Ectodermal cell (in vitro differentiated cells): ENCODE measurements at regions not wholly inside any gene's neighbourhood (a gene's known extent, or its start where the extent isn't known, plus 50 kb on each side); places are given as distances from the start of the nearest gene placed in this dataset.

Experiments used
- H3K27ac ChIP-seq: 2 replicates; pipeline ENCODE4 v1.7.0; 2013; ENCODE audit warnings: mild to moderate bottlenecking, low read depth, low read length; ENCODE audit not compliant: insufficient read depth, poor library complexity, severe bottlenecking
- H3K27me3 ChIP-seq: 2 replicates; pipeline ENCODE4 v1.7.0; 2013; ENCODE audit warnings: mild to moderate bottlenecking, low read length; ENCODE audit not compliant: insufficient read depth, control insufficient read depth, poor library complexity, severe bottlenecking
- H3K36me3 ChIP-seq: one replicate; pipeline ENCODE4 v1.7.0; 2013; ENCODE audit warnings: low read length; ENCODE audit not compliant: control insufficient read depth, insufficient read depth
- H3K4me1 ChIP-seq: one replicate; pipeline ENCODE4 v1.7.0; 2013; ENCODE audit warnings: low read length; ENCODE audit not compliant: control insufficient read depth, insufficient read depth
- H3K4me3 ChIP-seq: 2 replicates; pipeline ENCODE4 v1.7.0; 2013; ENCODE audit warnings: low read depth, low read length, control low read depth; ENCODE audit not compliant: insufficient read depth
- H3K9me3 ChIP-seq: 2 replicates; pipeline ENCODE4 v1.7.0; 2013; ENCODE audit warnings: mild to moderate bottlenecking, low read length, moderate library complexity; ENCODE audit not compliant: control insufficient read depth
- WGBS, 2 experiments: methylation state at CpG; one replicate each; pipeline ENCODE4 v1.1.7; 2013; ENCODE audit warnings: missing lambda C conversion rate in 2 of 2; 5-methylcytosine and 5-hydroxymethylcytosine counted together

GRCh38 chr2:134014196-134014960, 239.5 kb upstream of the MGAT5 start:
- 90 to 100% methylated on average over 1 to 3 of the region's 3 CpGs for WGBS, 2 experiments
- Histone ChIP-seq H3K36me3 (no peaks in the 10 kb centered on the region), H3K4me1 (no peaks in the 10 kb centered on the region), H3K27ac (no peak overlapping the region), H3K4me3 (no peak overlapping the region), H3K9me3 (no peaks in the 10 kb centered on the region), H3K27me3 (no peaks in the 10 kb centered on the region)

- Histone ChIP-seq H3K36me3 (no peaks in the 10 kb centered on the region), H3K27me3 (no peaks in the 10 kb centered on the region), H3K27ac (no peak overlapping the region), H3K4me3 (no peak overlapping the region), H3K4me1 (no peaks in the 10 kb centered on the region), H3K9me3 (no peaks in the 10 kb centered on the region)
- WGBS, 2 experiments: 88 to 90% methylated on average over 2 of the region's 2 CpGs
These were observed 234.0 kb upstream of the MGAT5 start for GRCh38 chr2:134019871-134020270.

- WGBS, 2 experiments: 94 to 99% methylated on average over 3 of the region's 3 CpGs
- H3K27ac ChIP-seq: no peak overlapping the region
- no peak overlapping the region for H3K4me3 ChIP-seq
- no peaks in the 10 kb centered on the region for H3K9me3 ChIP-seq
- no peaks in the 10 kb centered on the region for H3K4me1 ChIP-seq
- no peaks in the 10 kb centered on the region for H3K27me3 ChIP-seq
- no peaks in the 10 kb centered on the region for H3K36me3 ChIP-seq
These were observed 233.3 kb upstream of the MGAT5 start for GRCh38 chr2:134020608-134021007.

GRCh38 chr2:134021830-134022524, 231.9 kb upstream of the MGAT5 start:
- H3K9me3 ChIP-seq: no peaks in the 10 kb centered on the region
- no peak overlapping the region for H3K27ac ChIP-seq
- H3K4me1 ChIP-seq: no peaks in the 10 kb centered on the region
- no peaks in the 10 kb centered on the region for H3K36me3 ChIP-seq
- WGBS, 2 experiments: 94 to 98% methylated on average over 5 of the region's 5 CpGs
- H3K4me3 ChIP-seq: no peak overlapping the region
- H3K27me3 ChIP-seq: no peaks in the 10 kb centered on the region

- no peaks in the 10 kb centered on the region for H3K9me3 ChIP-seq
- no peak overlapping the region for H3K4me3 ChIP-seq
- WGBS, 2 experiments: 92 to 97% methylated on average over 5 of the region's 5 CpGs
- H3K27ac ChIP-seq: no peak overlapping the region
- no peaks in the 10 kb centered on the region for H3K4me1 ChIP-seq
- H3K36me3 ChIP-seq: no peaks in the 10 kb centered on the region
- H3K27me3 ChIP-seq: no peaks in the 10 kb centered on the region
These were observed 230.0 kb upstream of the MGAT5 start for GRCh38 chr2:134023854-134024253.

- H3K4me1 ChIP-seq: no peaks in the 10 kb centered on the region
These were observed 225.9 kb upstream of the MGAT5 start for GRCh38 chr2:134027980-134028379.

GRCh38 chr2:134029418-134029817, 224.5 kb upstream of the MGAT5 start:
- WGBS, 2 experiments: 87 to 88% methylated on average over 6 of the region's 6 CpGs
- H3K27ac ChIP-seq: no peak overlapping the region
- H3K27me3 ChIP-seq: no peaks in the 10 kb centered on the region
- no peaks in the 10 kb centered on the region for H3K4me1 ChIP-seq
- no peaks in the 10 kb centered on the region for H3K9me3 ChIP-seq
- no peaks in the 10 kb centered on the region for H3K36me3 ChIP-seq
- no peak overlapping the region for H3K4me3 ChIP-seq

More at GRCh38 chr2:134027980-134028379, 225.9 kb upstream of the MGAT5 start:
- H3K4me3 ChIP-seq: no peak overlapping the region
- 91 to 92% methylated on average over 21 of the region's 21 CpGs for WGBS, 2 experiments
- H3K27ac ChIP-seq: no peak overlapping the region
- H3K27me3 ChIP-seq: no peaks in the 10 kb centered on the region
- H3K36me3 ChIP-seq: no peaks in the 10 kb centered on the region
- no peaks in the 10 kb centered on the region for H3K9me3 ChIP-seq

GRCh38 chr2:134031539-134031938, 222.3 kb upstream of the MGAT5 start:
- Histone ChIP-seq H3K4me1 (no peaks in the 10 kb centered on the region), H3K9me3 (no peaks in the 10 kb centered on the region), H3K27me3 (no peaks in the 10 kb centered on the region), H3K36me3 (no peaks in the 10 kb centered on the region), H3K4me3 (no peak overlapping the region), H3K27ac (no peak overlapping the region)
- 93 to 96% methylated on average over 6 of the region's 6 CpGs for WGBS, 2 experiments

- 93 to 96% methylated on average over 5 of the region's 5 CpGs for WGBS, 2 experiments
- H3K36me3 ChIP-seq: no peaks in the 10 kb centered on the region
- H3K27me3 ChIP-seq: no peaks in the 10 kb centered on the region
- no peaks in the 10 kb centered on the region for H3K9me3 ChIP-seq
- H3K4me1 ChIP-seq: no peaks in the 10 kb centered on the region
- H3K4me3 ChIP-seq: no peak overlapping the region
- no peak overlapping the region for H3K27ac ChIP-seq
These were observed 218.1 kb upstream of the MGAT5 start for GRCh38 chr2:134035605-134036370.
